Heart right ventricle (tissue), 16 donors: ENCODE measurements at regions not wholly inside any gene's neighbourhood (a gene's known extent, or its start where the extent isn't known, plus 50 kb on each side); places are given as distances from the start of the nearest gene placed in this dataset.

Source experiments
- ATAC-seq, 8 donors: fragments of 200-7000 bp; cut with Tn5 transposase; one replicate each; pipeline ENCODE4 v1.9.1; 2020; ENCODE audit warnings: mild to moderate bottlenecking in 8 of 8, moderate library complexity in 8 of 8, moderate number of reproducible peaks in 1 of 8
- DNase-seq, 2 donors: peaks; one replicate each; pipeline ENCODE4 v3.0.0-alpha.2; 2020
- H3K27ac ChIP-seq, 10 donors: fragments of 200-600 bp; sonication (generic) in 2 of 10; one replicate each; pipeline versions ENCODE4 v1.5.0 to v1.8.0; 2020 to 2022; ENCODE audit warnings: mild to moderate bottlenecking in 3 of 10
- H3K27me3 ChIP-seq, 7 donors: fragments of 200-600 bp; one replicate each; pipeline ENCODE4 v1.8.0; 2021 to 2022; ENCODE audit warnings: mild to moderate bottlenecking in 2 of 7
- H3K36me3 ChIP-seq, 9 donors: fragments of 200-600 bp; sonication (generic) in 1 of 9; one replicate each; pipeline versions ENCODE4 v1.5.0 to v1.8.0; 2020 to 2022; ENCODE audit warnings: mild to moderate bottlenecking in 2 of 9
- H3K4me1 ChIP-seq, 9 donors: fragments of 200-600 bp; sonication (generic) in 1 of 9; one replicate each; pipeline versions ENCODE4 v1.5.0 to v1.8.0; 2020 to 2022; ENCODE audit warnings: mild to moderate bottlenecking in 4 of 9
- H3K4me3 ChIP-seq, 10 donors: fragments of 200-600 bp; sonication (generic) in 2 of 10; one replicate each; pipeline versions ENCODE4 v1.5.0 to v1.8.0; 2020 to 2022; ENCODE audit warnings: mild to moderate bottlenecking in 7 of 10, moderate library complexity in 2 of 10
- H3K9me3 ChIP-seq, 11 donors: fragments of 200-600 bp in 10 of 11; sonication (generic) in 2 of 11; one replicate each; pipeline versions ENCODE4 v1.5.0 to v1.8.0; 2013 to 2022; ENCODE audit warnings: mild to moderate bottlenecking in 2 of 11, control low read depth in 1 of 11, moderate library complexity in 1 of 11
- WGBS, 2 donors: extraction: QIAGEN DNeasy Blood & Tissue Kit; methylation state at CpG; one replicate each; pipeline ENCODE4 v1.1.7; 2013; ENCODE audit warnings: inconsistent platforms in 1 of 2; 5-methylcytosine and 5-hydroxymethylcytosine counted together
- intact Hi-C, 10 donors: fragments of 100-400 bp; cut with DNase I; formaldehyde crosslinking; loops; one replicate each; pipeline versions ENCODE4 v1.11.1 to v1.14.2; 2022
- TF ChIP-seq, protein P1 (sequence below), 9 donors: fragments of 200-600 bp; sonication (generic) in 2 of 9; IDR thresholded peaks; one replicate each; pipeline versions ENCODE4 v1.5.0 to v1.8.0; 2021 to 2022; ENCODE audit warnings: antibody characterized with exemption in 9 of 9, mild to moderate bottlenecking in 5 of 9, moderate library complexity in 1 of 9
- donor health status: Arrhythmogenic right ventricular cardiomyopathy.
- donor health status: ischemic (EF 13 %, LVEDD 7.1; RV severe dilation, severe dysfunction).
- donor health status: healthy with polysubstance abuse.
- donor health status: DM: no; HTN: yes; CAD: no.
- donor health status: DM: no; HTN: no; CAD: no.
- donor health status: ischemic (EF 25% LVEDD 6.9; RV normal size, moderate dysfunction).
- donor health status: ischemic (EF 25% LVEDD 5.7; RV mildly dilated, moderate dysfunction).
- donor health status: healthy.
- donor health status: DM: yes; HTN: yes; CAD: no.
- donor health status: Ischemic cardiomyopathy.
- donor health status: ischemic (EF 35%, LVEDD 5.7; RV mildly dilated, moderate dysfunction).
- donor health status: nonischemic (EF 11% LVEDD 7.7; RV severe dilation, severe dysfunction).
- donor health status: DM: yes; HTN: yes; CAD: no.
- donor health status: PGD.
- donor health status: ischemic (EF 29% LVEDD 5.4; RV normal size, mild dysfunction).
- donor health status: nonischemic (EF 23%, LVEDD 6.1; RV moderate dilation, normal function).

DNA sequence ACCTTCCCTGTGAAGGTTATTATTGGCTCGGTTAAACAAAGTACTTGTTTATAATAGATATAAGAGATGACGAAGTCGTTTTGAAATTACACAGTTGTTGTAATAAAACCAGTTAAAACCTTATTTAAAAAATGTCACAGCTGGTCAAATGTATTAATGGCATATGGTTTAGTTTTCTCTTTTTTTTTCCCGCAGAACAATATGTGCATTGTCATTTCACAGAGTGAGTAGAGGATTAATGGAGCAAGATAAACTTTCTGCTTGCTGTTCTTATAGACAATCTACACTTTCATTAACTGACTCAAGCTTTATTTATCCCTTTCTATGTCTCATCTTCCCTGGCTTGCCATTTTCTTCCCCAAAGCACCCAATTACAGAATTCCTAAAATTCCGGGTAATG is 404.3 kb upstream of the NPVF start:
- no peaks in the 10 kb centered on the region for H3K36me3 ChIP-seq
- no peak overlapping the region for H3K4me3 ChIP-seq
- WGBS, 2 donors, result 71 to 85% methylated on average over 5 of the region's 5 CpGs
- DNase-seq, result no peak
- H3K27me3 ChIP-seq, result no peaks in the 10 kb centered on the region
- ATAC-seq, result no peak
- H3K9me3 ChIP-seq, result no peaks in the 10 kb centered on the region
- TF ChIP-seq, protein P1, sequence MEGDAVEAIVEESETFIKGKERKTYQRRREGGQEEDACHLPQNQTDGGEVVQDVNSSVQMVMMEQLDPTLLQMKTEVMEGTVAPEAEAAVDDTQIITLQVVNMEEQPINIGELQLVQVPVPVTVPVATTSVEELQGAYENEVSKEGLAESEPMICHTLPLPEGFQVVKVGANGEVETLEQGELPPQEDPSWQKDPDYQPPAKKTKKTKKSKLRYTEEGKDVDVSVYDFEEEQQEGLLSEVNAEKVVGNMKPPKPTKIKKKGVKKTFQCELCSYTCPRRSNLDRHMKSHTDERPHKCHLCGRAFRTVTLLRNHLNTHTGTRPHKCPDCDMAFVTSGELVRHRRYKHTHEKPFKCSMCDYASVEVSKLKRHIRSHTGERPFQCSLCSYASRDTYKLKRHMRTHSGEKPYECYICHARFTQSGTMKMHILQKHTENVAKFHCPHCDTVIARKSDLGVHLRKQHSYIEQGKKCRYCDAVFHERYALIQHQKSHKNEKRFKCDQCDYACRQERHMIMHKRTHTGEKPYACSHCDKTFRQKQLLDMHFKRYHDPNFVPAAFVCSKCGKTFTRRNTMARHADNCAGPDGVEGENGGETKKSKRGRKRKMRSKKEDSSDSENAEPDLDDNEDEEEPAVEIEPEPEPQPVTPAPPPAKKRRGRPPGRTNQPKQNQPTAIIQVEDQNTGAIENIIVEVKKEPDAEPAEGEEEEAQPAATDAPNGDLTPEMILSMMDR (IDR thresholded peaks at IDR 0.05), result no peak
- intact Hi-C loops, result no loop called here
- no peak overlapping the region for H3K27ac ChIP-seq
- H3K4me1 ChIP-seq, result peaks cover 0 to 19% (median 8%) of the 10 kb centered on the region in 9 donors

DNA sequence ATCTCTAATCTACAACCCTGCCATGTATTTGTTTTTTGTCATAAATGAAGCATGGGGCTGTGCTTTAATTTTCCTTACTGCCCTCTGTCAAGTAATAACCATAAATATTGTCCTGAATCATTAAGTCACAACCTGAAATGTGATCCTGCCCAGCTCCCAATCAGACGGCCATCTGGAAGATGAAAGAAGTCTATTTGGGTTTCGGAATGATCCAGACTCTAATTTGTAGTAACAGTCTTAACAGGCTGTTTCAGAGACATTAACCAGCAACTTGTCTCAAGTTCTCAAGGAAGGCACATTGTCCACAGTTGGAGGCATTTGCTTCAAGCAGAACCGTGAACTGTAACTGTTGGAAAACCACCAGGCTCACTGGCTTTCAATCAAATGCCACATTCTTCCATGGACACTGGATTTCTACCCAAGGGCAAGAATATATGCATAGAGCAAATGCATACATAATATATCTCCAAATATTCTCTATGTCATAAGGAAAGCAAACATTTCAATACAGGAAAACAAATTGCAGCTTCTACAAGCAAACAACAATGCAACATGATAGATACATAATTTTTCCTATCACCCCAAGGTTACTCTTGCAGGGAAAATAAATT is 405.2 kb upstream of the NPVF start:
- H3K27me3 ChIP-seq, result no peaks in the 10 kb centered on the region
- H3K9me3 ChIP-seq, result no peaks in the 10 kb centered on the region
- intact Hi-C loops, result no loop called here
- no peaks in the 10 kb centered on the region for H3K36me3 ChIP-seq
- H3K4me1 ChIP-seq, result peaks cover 0 to 25% (median 11%) of the 10 kb centered on the region in 9 donors
- no peak overlapping the region for H3K4me3 ChIP-seq
- 74 to 78% methylated on average over 3 of the region's 3 CpGs for WGBS, 2 donors
- no peak for DNase-seq
- TF ChIP-seq, protein P1 (IDR thresholded peaks at IDR 0.05), result no peak
- H3K27ac ChIP-seq, result no peak overlapping the region
- no peak for ATAC-seq

DNA sequence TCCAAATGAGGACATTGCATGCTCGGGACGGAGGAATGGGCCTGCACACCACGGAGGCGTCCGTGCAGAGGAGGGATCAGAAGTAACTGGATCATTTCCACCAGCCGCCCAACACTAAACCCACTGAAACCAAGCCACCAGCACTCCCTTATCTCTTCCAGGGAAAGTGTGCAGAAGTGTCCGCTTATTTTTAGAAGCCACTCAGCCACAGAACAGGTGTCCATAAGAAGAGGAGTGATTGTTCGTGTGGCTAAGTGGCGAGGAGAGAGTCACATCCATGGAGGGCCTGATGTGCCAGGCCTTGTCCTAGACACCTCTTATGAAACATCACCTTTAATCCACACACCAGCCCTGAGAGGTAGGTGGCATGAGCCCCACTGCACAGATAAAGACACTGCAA is 407.9 kb upstream of the NPVF start:
- WGBS, 2 donors, result 45 to 66% methylated on average over 9 of the region's 9 CpGs
- H3K27me3 ChIP-seq, result no peaks in the 10 kb centered on the region
- ATAC-seq (peak in 3 of 8 donors; percentile 11 to 80 (median 39)), DNase-seq (no peak)
- TF ChIP-seq, protein P1 (IDR thresholded peaks at IDR 0.05), result no peak
- peak overlapping the region in 4 of 10 donors; percentile 31 to 58 (median 42) for H3K27ac ChIP-seq
- intact Hi-C loops, result no loop called here
- H3K4me3 ChIP-seq, result no peak overlapping the region
- H3K4me1 ChIP-seq, result peaks cover 0 to 26% (median 11%) of the 10 kb centered on the region in 9 donors
- no peaks in the 10 kb centered on the region for H3K36me3 ChIP-seq
- H3K9me3 ChIP-seq, result no peaks in the 10 kb centered on the region

DNA sequence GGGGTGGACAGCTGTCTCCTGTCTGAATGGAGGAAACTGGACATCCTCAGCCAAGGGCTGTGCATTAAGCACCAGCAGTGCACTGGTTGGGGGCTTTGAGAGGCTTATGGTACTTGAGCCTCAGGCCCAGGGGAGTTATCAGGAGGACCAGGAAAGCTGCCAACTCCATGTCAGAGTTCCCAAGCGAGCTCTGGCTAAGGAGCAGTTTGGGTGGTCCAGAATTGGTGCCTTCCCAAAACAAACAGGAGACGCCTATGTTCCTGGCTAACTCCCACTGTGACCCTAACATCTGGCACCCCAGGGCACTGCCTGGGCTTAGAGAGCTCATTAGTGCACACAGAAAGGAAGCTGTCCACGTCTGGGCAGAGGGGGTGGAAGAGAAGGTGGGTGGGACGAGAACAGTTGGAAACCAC is 408.6 kb upstream of the NPVF start:
- no peaks in the 10 kb centered on the region for H3K9me3 ChIP-seq
- peaks cover 0 to 26% (median 11%) of the 10 kb centered on the region in 9 donors for H3K4me1 ChIP-seq
- peak overlapping the region in 5 of 10 donors; percentile 3 to 58 (median 39) for H3K27ac ChIP-seq
- WGBS, 2 donors, result 27 to 33% methylated on average over 4 of the region's 4 CpGs
- H3K27me3 ChIP-seq, result no peaks in the 10 kb centered on the region
- TF ChIP-seq, protein P1 (IDR thresholded peaks at IDR 0.05), result no peak
- intact Hi-C loops, result no loop called here
- ATAC-seq, result peak; percentile 36 to 85 (median 74)
- no peak overlapping the region for H3K4me3 ChIP-seq
- DNase-seq, result peak; percentile 34 to 48
- no peaks in the 10 kb centered on the region for H3K36me3 ChIP-seq
